ENCODE measurements at regions not wholly inside any gene's neighbourhood (a gene's known extent, or its start where the extent isn't known, plus 50 kb on each side); places are given as distances from the start of the nearest gene placed in this dataset.
A peak's percentile ranks its signal among the peaks of the same experiment; 100 is the strongest.

DNA sequence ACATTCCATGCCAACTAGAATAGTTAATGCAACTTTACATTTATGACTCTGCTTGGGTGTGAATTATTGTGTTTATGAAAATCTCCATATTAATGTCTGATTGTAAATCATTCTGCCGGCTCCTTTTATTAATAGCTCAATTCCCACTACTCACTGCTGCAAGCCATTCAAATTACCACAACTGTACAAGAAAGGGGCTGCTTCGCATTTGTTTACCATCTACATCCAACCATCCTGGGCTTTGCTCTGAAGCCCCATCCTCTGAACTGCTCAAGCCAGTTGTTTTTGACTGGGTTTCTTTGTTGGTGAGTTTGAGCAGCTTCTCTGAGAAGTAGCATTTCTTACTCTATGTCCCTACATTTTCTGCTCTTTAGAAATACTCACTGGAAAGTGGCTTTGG lies 451.6 kb upstream of the CADM1 start:
- Histone ChIP-seq H3K4me2 (ENCODE audit: extremely low read depth, insufficient read depth, low read length) (no peak overlapping the region), H3K79me2 (ENCODE audit: control insufficient read depth, insufficient read depth, low read length) (no peaks in the 10 kb centered on the region), H3K4me1 (ENCODE audit: control insufficient read depth, extremely low read depth, insufficient read depth, low read length) (no peaks in the 10 kb centered on the region), H3K36me3 (ENCODE audit: control insufficient read depth, insufficient read depth, low read length) (no peaks in the 10 kb centered on the region), H3K9me3 (ENCODE audit: control insufficient read depth, insufficient read depth, low read depth, low read length) (no peaks in the 10 kb centered on the region), H4K20me1 (ENCODE audit: control insufficient read depth, extremely low read depth, insufficient read depth, low read length) (no peaks in the 10 kb centered on the region), H3K27me3 (ENCODE audit: control insufficient read depth, insufficient read depth, low read length) (no peaks in the 10 kb centered on the region), H3K4me3 (replicated peaks in 1 of 4; ENCODE audit: control extremely low read depth in 1 of 4, insufficient read depth in 1 of 4, low read depth in 3 of 4, low read length in 4 of 4) (no peak overlapping the region), H3K27ac (ENCODE audit: insufficient read depth, low read length) (no peak overlapping the region), H3K9ac (ENCODE audit: insufficient read depth, low read length) (no peak overlapping the region), H2AFZ (ENCODE audit: low read length) (no peak overlapping the region)
- no peak for TF ChIP-seq EZH2 (IDR thresholded peaks at IDR 0.05; ENCODE audit: low read length, missing control alignments)
- TF ChIP-seq, protein P1, sequence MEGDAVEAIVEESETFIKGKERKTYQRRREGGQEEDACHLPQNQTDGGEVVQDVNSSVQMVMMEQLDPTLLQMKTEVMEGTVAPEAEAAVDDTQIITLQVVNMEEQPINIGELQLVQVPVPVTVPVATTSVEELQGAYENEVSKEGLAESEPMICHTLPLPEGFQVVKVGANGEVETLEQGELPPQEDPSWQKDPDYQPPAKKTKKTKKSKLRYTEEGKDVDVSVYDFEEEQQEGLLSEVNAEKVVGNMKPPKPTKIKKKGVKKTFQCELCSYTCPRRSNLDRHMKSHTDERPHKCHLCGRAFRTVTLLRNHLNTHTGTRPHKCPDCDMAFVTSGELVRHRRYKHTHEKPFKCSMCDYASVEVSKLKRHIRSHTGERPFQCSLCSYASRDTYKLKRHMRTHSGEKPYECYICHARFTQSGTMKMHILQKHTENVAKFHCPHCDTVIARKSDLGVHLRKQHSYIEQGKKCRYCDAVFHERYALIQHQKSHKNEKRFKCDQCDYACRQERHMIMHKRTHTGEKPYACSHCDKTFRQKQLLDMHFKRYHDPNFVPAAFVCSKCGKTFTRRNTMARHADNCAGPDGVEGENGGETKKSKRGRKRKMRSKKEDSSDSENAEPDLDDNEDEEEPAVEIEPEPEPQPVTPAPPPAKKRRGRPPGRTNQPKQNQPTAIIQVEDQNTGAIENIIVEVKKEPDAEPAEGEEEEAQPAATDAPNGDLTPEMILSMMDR (conservative IDR thresholded peaks at IDR 0.05 in 1 of 2, IDR thresholded peaks at IDR 0.05 in 1 of 2; ENCODE audit: low read depth in 1 of 2, low read length in 2 of 2): no peak
- no peak for DNase-seq (ENCODE audit: low read depth in 2 of 2)

DNA sequence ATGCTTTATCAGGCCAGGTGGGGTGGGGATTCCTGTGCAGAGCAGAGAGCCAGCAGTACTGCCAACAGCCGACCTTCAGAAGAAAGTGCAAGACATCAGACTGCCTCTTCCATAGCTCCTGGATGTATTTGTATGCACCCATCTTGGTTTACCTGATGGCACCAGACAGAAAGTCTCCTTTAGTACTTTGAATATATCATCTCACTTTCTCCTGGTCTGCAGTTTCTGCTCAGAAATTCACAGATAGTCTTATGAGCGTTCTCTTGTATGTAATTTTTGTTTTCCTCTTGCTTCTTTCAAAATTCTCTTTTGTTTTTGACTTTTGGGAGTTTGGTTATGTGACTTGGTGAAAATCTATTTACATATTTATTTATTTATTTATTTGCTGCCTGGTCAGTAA lies 446.4 kb upstream of the CADM1 start:
- Histone ChIP-seq H3K4me2 (ENCODE audit: extremely low read depth, insufficient read depth, low read length) (no peak overlapping the region), H3K79me2 (ENCODE audit: control insufficient read depth, insufficient read depth, low read length) (no peaks in the 10 kb centered on the region), H3K36me3 (ENCODE audit: control insufficient read depth, insufficient read depth, low read length) (no peaks in the 10 kb centered on the region), H3K27me3 (ENCODE audit: control insufficient read depth, insufficient read depth, low read length) (no peaks in the 10 kb centered on the region), H3K9me3 (ENCODE audit: control insufficient read depth, insufficient read depth, low read depth, low read length) (no peaks in the 10 kb centered on the region), H3K4me3 (replicated peaks in 1 of 4; ENCODE audit: control extremely low read depth in 1 of 4, insufficient read depth in 1 of 4, low read depth in 3 of 4, low read length in 4 of 4) (no peak overlapping the region), H3K27ac (ENCODE audit: insufficient read depth, low read length) (no peak overlapping the region), H3K4me1 (ENCODE audit: control insufficient read depth, extremely low read depth, insufficient read depth, low read length) (no peaks in the 10 kb centered on the region), H2AFZ (ENCODE audit: low read length) (no peak overlapping the region), H3K9ac (ENCODE audit: insufficient read depth, low read length) (no peak overlapping the region), H4K20me1 (ENCODE audit: control insufficient read depth, extremely low read depth, insufficient read depth, low read length) (no peaks in the 10 kb centered on the region)
- no peak for TF ChIP-seq EZH2 (IDR thresholded peaks at IDR 0.05; ENCODE audit: low read length, missing control alignments)
- TF ChIP-seq, protein P1 (conservative IDR thresholded peaks at IDR 0.05 in 1 of 2, IDR thresholded peaks at IDR 0.05 in 1 of 2; ENCODE audit: low read depth in 1 of 2, low read length in 2 of 2): no peak
- no peak for DNase-seq (ENCODE audit: low read depth in 2 of 2)

DNA sequence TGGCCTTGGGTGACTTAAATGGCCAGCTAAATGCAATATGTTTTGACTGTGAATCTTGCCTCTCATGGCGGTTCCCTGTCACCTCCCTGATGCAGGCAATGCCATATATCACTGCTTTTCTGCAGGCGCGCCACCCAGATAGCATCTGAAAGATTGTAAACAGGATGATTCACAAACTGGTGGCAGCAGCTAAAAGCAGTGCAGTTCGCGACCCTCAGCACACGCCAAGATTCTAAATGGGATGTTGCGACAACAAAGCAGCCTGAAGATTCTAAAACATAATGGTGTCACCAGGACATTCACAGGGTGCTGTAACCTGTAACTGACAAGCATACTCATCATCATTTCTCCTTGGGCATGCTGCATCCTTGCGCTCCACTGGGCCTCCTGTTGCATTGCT lies 440.4 kb upstream of the CADM1 start:
- DNase-seq (ENCODE audit: low read depth in 2 of 2): peak in 1 of 2 donors; percentile 6

More for the DNA sequence above, 440.4 kb upstream of the CADM1 start:
- Histone ChIP-seq H3K9me3 (ENCODE audit: control insufficient read depth, insufficient read depth, low read depth, low read length) (no peaks in the 10 kb centered on the region), H3K9ac (ENCODE audit: insufficient read depth, low read length) (no peak overlapping the region), H3K27me3 (ENCODE audit: control insufficient read depth, insufficient read depth, low read length) (no peaks in the 10 kb centered on the region), H3K4me2 (ENCODE audit: extremely low read depth, insufficient read depth, low read length) (no peak overlapping the region), H3K79me2 (ENCODE audit: control insufficient read depth, insufficient read depth, low read length) (no peaks in the 10 kb centered on the region), H4K20me1 (ENCODE audit: control insufficient read depth, extremely low read depth, insufficient read depth, low read length) (no peaks in the 10 kb centered on the region), H3K4me1 (ENCODE audit: control insufficient read depth, extremely low read depth, insufficient read depth, low read length) (no peaks in the 10 kb centered on the region), H3K4me3 (replicated peaks in 1 of 4; ENCODE audit: control extremely low read depth in 1 of 4, insufficient read depth in 1 of 4, low read depth in 3 of 4, low read length in 4 of 4) (no peak overlapping the region), H2AFZ (ENCODE audit: low read length) (no peak overlapping the region), H3K27ac (ENCODE audit: insufficient read depth, low read length) (no peak overlapping the region), H3K36me3 (ENCODE audit: control insufficient read depth, insufficient read depth, low read length) (no peaks in the 10 kb centered on the region)
- TF ChIP-seq, protein P1 (conservative IDR thresholded peaks at IDR 0.05 in 1 of 2, IDR thresholded peaks at IDR 0.05 in 1 of 2; ENCODE audit: low read depth in 1 of 2, low read length in 2 of 2): no peak
- TF ChIP-seq EZH2 (IDR thresholded peaks at IDR 0.05; ENCODE audit: low read length, missing control alignments): no peak
